ENCODE measurements at regions not wholly inside any gene's neighbourhood (a gene's known extent, or its start where the extent isn't known, plus 50 kb on each side); places are given as distances from the start of the nearest gene placed in this dataset.
"Not testable (repeated sequence)": the region's sequence is repeated elsewhere in the genome, so short reads cannot be mapped to it uniquely, and the experiment has no call there.

GRCh38 chr10:118892255-118892654 lies 137.3 kb upstream of the NANOS1 start:
- peaks cover 0 to 18% (median 0%) of the 10 kb centered on the region in 4 donors for H3K9me3 ChIP-seq
- no peak for TF ChIP-seq EP300 (IDR thresholded peaks at IDR 0.05)
- TF ChIP-seq POLR2A (IDR thresholded peaks at IDR 0.05) = no peak
- TF ChIP-seq CTCF (IDR thresholded peaks at IDR 0.05) = no peak
- no peak overlapping the region for H3K27ac ChIP-seq
- 14 to 25% methylated on average over 1 of the region's 1 CpG for WGBS, 2 donors
- DNase-seq (ENCODE audit: low spot score in 2 of 2) = no peak
- no peaks in the 10 kb centered on the region for H3K4me1 ChIP-seq
- H3K4me3 ChIP-seq = no peak overlapping the region
- H3K36me3 ChIP-seq = no peaks in the 10 kb centered on the region
- H3K27me3 ChIP-seq = no peaks in the 10 kb centered on the region

- not testable (repeated sequence) for H3K27me3 ChIP-seq; DNase-seq (ENCODE audit: low spot score in 2 of 2); H3K4me1 ChIP-seq; H3K27ac ChIP-seq; H3K36me3 ChIP-seq; H3K4me3 ChIP-seq
- peaks cover 0 to 30% (median 0%) of the 10 kb centered on the region in 4 donors for H3K9me3 ChIP-seq
- 98 to 99% methylated on average over 16 of the region's 25 CpGs for WGBS, 2 donors
Measured at GRCh38 chr10:118894891-118895290, 134.6 kb upstream of the NANOS1 start.

GRCh38 chr10:118900617-118901016 lies 128.9 kb upstream of the NANOS1 start:
- 82 to 86% methylated on average over 9 of the region's 9 CpGs for WGBS, 2 donors
- Histone ChIP-seq H3K4me3 (no peak overlapping the region), H3K27me3 (no peaks in the 10 kb centered on the region), H3K36me3 (no peaks in the 10 kb centered on the region), H3K27ac (no peak overlapping the region), H3K9me3 (peaks cover 0 to 20% (median 0%) of the 10 kb centered on the region in 4 donors), H3K4me1 (no peaks in the 10 kb centered on the region)
- TF ChIP-seq POLR2A (IDR thresholded peaks at IDR 0.05) (no peak), EP300 (IDR thresholded peaks at IDR 0.05) (no peak), CTCF (IDR thresholded peaks at IDR 0.05) (no peak)
- DNase-seq (ENCODE audit: low spot score in 2 of 2) = no peak

GRCh38 chr10:118901380-118901779 lies 128.1 kb upstream of the NANOS1 start:
- no peak for DNase-seq (ENCODE audit: low spot score in 2 of 2)
- WGBS, 2 donors = 59 to 61% methylated on average over 4 of the region's 4 CpGs

GRCh38 chr10:118901906-118902305 lies 127.6 kb upstream of the NANOS1 start:
- no peak overlapping the region for H3K4me3 ChIP-seq
- H3K4me1 ChIP-seq = no peaks in the 10 kb centered on the region
- H3K27ac ChIP-seq = no peak overlapping the region
- peaks cover 0 to 17% (median 0%) of the 10 kb centered on the region in 4 donors for H3K9me3 ChIP-seq
- TF ChIP-seq POLR2A (IDR thresholded peaks at IDR 0.05) (no peak), EP300 (IDR thresholded peaks at IDR 0.05) (no peak), CTCF (IDR thresholded peaks at IDR 0.05) (no peak)
- WGBS, 2 donors = 34 to 48% methylated on average over 4 of the region's 4 CpGs
- no peaks in the 10 kb centered on the region for H3K27me3 ChIP-seq
- no peak for DNase-seq (ENCODE audit: low spot score in 2 of 2)
- no peaks in the 10 kb centered on the region for H3K36me3 ChIP-seq

More at GRCh38 chr10:118901380-118901779, 128.1 kb upstream of the NANOS1 start:
- Histone ChIP-seq H3K36me3 (no peaks in the 10 kb centered on the region), H3K27ac (no peak overlapping the region), H3K9me3 (peaks cover 0 to 20% (median 0%) of the 10 kb centered on the region in 4 donors), H3K4me3 (no peak overlapping the region), H3K4me1 (no peaks in the 10 kb centered on the region), H3K27me3 (no peaks in the 10 kb centered on the region)
- TF ChIP-seq POLR2A (IDR thresholded peaks at IDR 0.05) (no peak), CTCF (IDR thresholded peaks at IDR 0.05) (no peak)

- 88% methylated on average over 5 of the region's 5 CpGs for WGBS, 2 donors
Measured at GRCh38 chr10:118902656-118903055, 126.9 kb upstream of the NANOS1 start.

More at GRCh38 chr10:118902656-118903055, 126.9 kb upstream of the NANOS1 start:
- H3K27me3 ChIP-seq; H3K4me1 ChIP-seq; H3K36me3 ChIP-seq; DNase-seq (ENCODE audit: low spot score in 2 of 2); H3K27ac ChIP-seq; H3K4me3 ChIP-seq: not testable (repeated sequence)
- peaks cover 0 to 13% (median 0%) of the 10 kb centered on the region in 4 donors for H3K9me3 ChIP-seq
